IPS-18c (cell line): ENCODE measurements at regions not wholly inside any gene's neighbourhood (a gene's known extent, or its start where the extent isn't known, plus 50 kb on each side); places are given as distances from the start of the nearest gene placed in this dataset.
"Not testable (repeated sequence)": the region's sequence is repeated elsewhere in the genome, so short reads cannot be mapped to it uniquely, and the experiment has no call there.

Experiments used
- H3K4me3 ChIP-seq: 2 replicates; pipeline ENCODE4 v1.7.0; 2013; ENCODE audit warnings: low read depth, mild to moderate bottlenecking, low read length, moderate library complexity; ENCODE audit not compliant: insufficient read depth
- H3K9me3 ChIP-seq: one replicate; pipeline ENCODE4 v1.6.1; 2013; ENCODE audit warnings: mild to moderate bottlenecking, low read length, moderate library complexity; ENCODE audit not compliant: control insufficient read depth, insufficient read depth

- no peak overlapping the region for H3K4me3 ChIP-seq
- no peaks in the 10 kb centered on the region for H3K9me3 ChIP-seq
These were observed 570.7 kb upstream of the ID2 start for GRCh38 chr2:8111193-8111592.

GRCh38 chr2:8115456-8115855 is 566.4 kb upstream of the ID2 start:
- Histone ChIP-seq H3K9me3 (no peaks in the 10 kb centered on the region), H3K4me3 (no peak overlapping the region)

GRCh38 chr2:8115966-8116365 is 565.9 kb upstream of the ID2 start:
- H3K9me3 ChIP-seq = no peaks in the 10 kb centered on the region

GRCh38 chr2:8116661-8117060 is 565.2 kb upstream of the ID2 start:
- no peaks in the 10 kb centered on the region for H3K9me3 ChIP-seq
- no peak overlapping the region for H3K4me3 ChIP-seq

More at GRCh38 chr2:8115966-8116365, 565.9 kb upstream of the ID2 start:
- H3K4me3 ChIP-seq = no peak overlapping the region

- Histone ChIP-seq H3K9me3 (no peaks in the 10 kb centered on the region), H3K4me3 (no peak overlapping the region)
These were observed 562.7 kb upstream of the ID2 start for GRCh38 chr2:8118940-8119781.

- no peaks in the 10 kb centered on the region for H3K9me3 ChIP-seq
- H3K4me3 ChIP-seq = no peak overlapping the region
These were observed 561.9 kb upstream of the ID2 start for GRCh38 chr2:8119782-8120505.

- no peak overlapping the region for H3K4me3 ChIP-seq
- no peaks in the 10 kb centered on the region for H3K9me3 ChIP-seq
These were observed 561.4 kb upstream of the ID2 start for GRCh38 chr2:8120506-8120860.

- Histone ChIP-seq H3K9me3 (no peaks in the 10 kb centered on the region), H3K4me3 (no peak overlapping the region)
These were observed 560.6 kb upstream of the ID2 start for GRCh38 chr2:8121022-8121825.

GRCh38 chr2:8121826-8122513 is 559.9 kb upstream of the ID2 start:
- no peaks in the 10 kb centered on the region for H3K9me3 ChIP-seq
- no peak overlapping the region for H3K4me3 ChIP-seq

GRCh38 chr2:8122520-8122919 is 559.3 kb upstream of the ID2 start:
- Histone ChIP-seq H3K9me3 (no peaks in the 10 kb centered on the region), H3K4me3 (no peak overlapping the region)

- Histone ChIP-seq H3K9me3 (no peaks in the 10 kb centered on the region), H3K4me3 (no peak overlapping the region)
These were observed 558.4 kb upstream of the ID2 start for GRCh38 chr2:8123464-8123863.

GRCh38 chr2:8125741-8126711 is 555.8 kb upstream of the ID2 start:
- Histone ChIP-seq H3K9me3 (no peaks in the 10 kb centered on the region), H3K4me3 (no peak overlapping the region)

- H3K9me3 ChIP-seq = no peaks in the 10 kb centered on the region
These were observed 555.1 kb upstream of the ID2 start for GRCh38 chr2:8126783-8127182.

GRCh38 chr2:8131423-8131822 is 550.4 kb upstream of the ID2 start:
- not testable (repeated sequence) for H3K4me3 ChIP-seq, H3K9me3 ChIP-seq

More at GRCh38 chr2:8126783-8127182, 555.1 kb upstream of the ID2 start:
- no peak overlapping the region for H3K4me3 ChIP-seq

- H3K9me3 ChIP-seq = no peaks in the 10 kb centered on the region
- H3K4me3 ChIP-seq = no peak overlapping the region
These were observed 549.5 kb upstream of the ID2 start for GRCh38 chr2:8132351-8132831.

GRCh38 chr2:8132879-8133278 is 549.0 kb upstream of the ID2 start:
- H3K4me3 ChIP-seq = no peak overlapping the region
- H3K9me3 ChIP-seq = no peaks in the 10 kb centered on the region
